Suppressor macrophage (primary cell): ENCODE measurements at regions not wholly inside any gene's neighbourhood (a gene's known extent, or its start where the extent isn't known, plus 50 kb on each side); places are given as distances from the start of the nearest gene placed in this dataset.
"Not testable (repeated sequence)": the region's sequence is repeated elsewhere in the genome, so short reads cannot be mapped to it uniquely, and the experiment has no call there.

Experiments
- DNase-seq, 4 experiments: peaks; one replicate each; pipeline ENCODE4 v3.0.0-alpha.2; 2020 to 2022

- DNase-seq: no peak
Observed at GRCh38 chr12:131422744-131423143, 288.1 kb upstream of the SFSWAP start.

GRCh38 chr12:131424270-131424669 lies 286.6 kb upstream of the SFSWAP start:
- no peak for DNase-seq

- no peak for DNase-seq
Observed at GRCh38 chr12:131425112-131426075, 285.5 kb upstream of the SFSWAP start.

- DNase-seq: no peak
Observed at GRCh38 chr12:131428091-131428685, 282.7 kb upstream of the SFSWAP start.

GRCh38 chr12:131429221-131429620 lies 281.7 kb upstream of the SFSWAP start:
- DNase-seq: not testable (repeated sequence)

GRCh38 chr12:131429697-131430096 lies 281.2 kb upstream of the SFSWAP start:
- DNase-seq: not testable (repeated sequence)

- DNase-seq: no peak
Observed at GRCh38 chr12:131430158-131430742, 280.6 kb upstream of the SFSWAP start.

- DNase-seq: not testable (repeated sequence)
Observed at GRCh38 chr12:131431126-131431655, 279.7 kb upstream of the SFSWAP start.

GRCh38 chr12:131432532-131433260 lies 278.2 kb upstream of the SFSWAP start:
- DNase-seq: no peak

- no peak for DNase-seq
Observed at GRCh38 chr12:131434208-131435125, 276.4 kb upstream of the SFSWAP start.

- no peak for DNase-seq
Observed at GRCh38 chr12:131436922-131437705, 273.8 kb upstream of the SFSWAP start.

GRCh38 chr12:131437706-131438492 lies 273.0 kb upstream of the SFSWAP start:
- no peak for DNase-seq

- not testable (repeated sequence) for DNase-seq
Observed at GRCh38 chr12:131438493-131438835, 272.4 kb upstream of the SFSWAP start.

- no peak for DNase-seq
Observed at GRCh38 chr12:131438881-131439280, 272.0 kb upstream of the SFSWAP start.

- not testable (repeated sequence) for DNase-seq
Observed at GRCh38 chr12:131439752-131440151, 271.1 kb upstream of the SFSWAP start.

GRCh38 chr12:131440209-131441059 lies 270.5 kb upstream of the SFSWAP start:
- DNase-seq: not testable (repeated sequence)

GRCh38 chr12:131441060-131441396 lies 269.9 kb upstream of the SFSWAP start:
- DNase-seq: no peak

- no peak for DNase-seq
Observed at GRCh38 chr12:131441638-131442336, 269.1 kb upstream of the SFSWAP start.
